Kidney (tissue), 13 donors: ENCODE measurements at regions not wholly inside any gene's neighbourhood (a gene's known extent, or its start where the extent isn't known, plus 50 kb on each side); places are given as distances from the start of the nearest gene placed in this dataset.

Source experiments
- DNase-seq, 5 donors: peaks; one replicate each; pipeline ENCODE4 v3.0.0-alpha.2; 2013 to 2020
- FAIRE-seq: peaks from 2 replicates; lab custom pipeline; 2012; peaks lifted over from hg19 to GRCh38; lab: Jason Lieb, UNC
- H3K27ac ChIP-seq, 2 donors: one replicate each; pipeline ENCODE4 v1.7.0; 2013; ENCODE audit warnings: low read depth in 2 of 2, low read length in 2 of 2, inconsistent platforms in 1 of 2
- H3K27me3 ChIP-seq: one replicate; pipeline ENCODE4 v1.7.1; 2013; ENCODE audit warnings: low read length, inconsistent platforms; ENCODE audit not compliant: control insufficient read depth, insufficient read depth
- H3K36me3 ChIP-seq, 3 donors: one replicate each; pipeline versions ENCODE4 v1.7.0 to v1.7.1; 2013; ENCODE audit warnings: low read length in 3 of 3, control low read depth in 1 of 3, inconsistent platforms in 1 of 3; ENCODE audit not compliant: insufficient read depth in 3 of 3, control insufficient read depth in 2 of 3
- H3K4me1 ChIP-seq, 3 donors: one replicate each; pipeline versions ENCODE4 v1.7.0 to v1.7.1; 2013; ENCODE audit warnings: low read length in 3 of 3, inconsistent platforms in 1 of 3, low read depth in 1 of 3; ENCODE audit not compliant: control insufficient read depth in 2 of 3, insufficient read depth in 2 of 3
- H3K4me3 ChIP-seq, 3 donors: one replicate each; pipeline versions ENCODE4 v1.7.0 to v1.8.1; 2013; ENCODE audit warnings: low read length in 3 of 3, control low read depth in 1 of 3, inconsistent platforms in 1 of 3
- H3K9ac ChIP-seq, 3 donors: one replicate each; pipeline versions ENCODE4 v1.7.0 to v1.7.1; 2013; ENCODE audit warnings: low read length in 3 of 3, control low read depth in 1 of 3, inconsistent platforms in 1 of 3
- H3K9me3 ChIP-seq, 3 donors: one replicate each; pipeline versions ENCODE4 v1.7.0 to v1.7.1; 2013; ENCODE audit warnings: low read length in 3 of 3, control low read depth in 1 of 3, inconsistent platforms in 1 of 3; ENCODE audit not compliant: control insufficient read depth in 2 of 3, insufficient read depth in 1 of 3
- intact Hi-C: fragments of 100-400 bp; cut with DNase I; formaldehyde crosslinking; loops from one replicate; pipeline ENCODE4 v1.11.1; 2022
- TF ChIP-seq, protein P1 (sequence below): IDR thresholded peaks from 3 replicates; pipeline ENCODE4 v1.5.1; 2012; ENCODE audit warnings: mild to moderate bottlenecking, moderate library complexity, borderline replicate concordance; ENCODE audit not compliant: insufficient read depth; ENCODE audit errors: extremely low read depth
- donor health status: control.
- donor health status: control.
- donor health status: control.
- donor health status: control.
- donor health status: control.
- donor health status: DM: yes; HTN: yes; CAD: no.
- donor health status: Normal renal cell carcinoma (clear cell type).

- H3K27me3 ChIP-seq, result no peaks in the 10 kb centered on the region
- TF ChIP-seq, protein P1, sequence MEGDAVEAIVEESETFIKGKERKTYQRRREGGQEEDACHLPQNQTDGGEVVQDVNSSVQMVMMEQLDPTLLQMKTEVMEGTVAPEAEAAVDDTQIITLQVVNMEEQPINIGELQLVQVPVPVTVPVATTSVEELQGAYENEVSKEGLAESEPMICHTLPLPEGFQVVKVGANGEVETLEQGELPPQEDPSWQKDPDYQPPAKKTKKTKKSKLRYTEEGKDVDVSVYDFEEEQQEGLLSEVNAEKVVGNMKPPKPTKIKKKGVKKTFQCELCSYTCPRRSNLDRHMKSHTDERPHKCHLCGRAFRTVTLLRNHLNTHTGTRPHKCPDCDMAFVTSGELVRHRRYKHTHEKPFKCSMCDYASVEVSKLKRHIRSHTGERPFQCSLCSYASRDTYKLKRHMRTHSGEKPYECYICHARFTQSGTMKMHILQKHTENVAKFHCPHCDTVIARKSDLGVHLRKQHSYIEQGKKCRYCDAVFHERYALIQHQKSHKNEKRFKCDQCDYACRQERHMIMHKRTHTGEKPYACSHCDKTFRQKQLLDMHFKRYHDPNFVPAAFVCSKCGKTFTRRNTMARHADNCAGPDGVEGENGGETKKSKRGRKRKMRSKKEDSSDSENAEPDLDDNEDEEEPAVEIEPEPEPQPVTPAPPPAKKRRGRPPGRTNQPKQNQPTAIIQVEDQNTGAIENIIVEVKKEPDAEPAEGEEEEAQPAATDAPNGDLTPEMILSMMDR, result no peak
- no peaks in the 10 kb centered on the region for H3K36me3 ChIP-seq
- no peaks in the 10 kb centered on the region for H3K4me1 ChIP-seq
- FAIRE-seq, result no peak
- H3K9me3 ChIP-seq, result no peaks in the 10 kb centered on the region
- no peak for DNase-seq
- H3K9ac ChIP-seq, result no peak overlapping the region
- intact Hi-C loops, result no loop called here
- no peak overlapping the region for H3K4me3 ChIP-seq
- H3K27ac ChIP-seq, result no peak overlapping the region
These were observed 271.8 kb downstream of the QKI start for GRCh38 chr6:163686301-163686700.

GRCh38 chr6:163683105-163683622 is 268.6 kb downstream of the QKI start:
- intact Hi-C loops, result no loop called here
- Histone ChIP-seq H3K9ac (no peak overlapping the region), H3K36me3 (no peaks in the 10 kb centered on the region), H3K27me3 (no peaks in the 10 kb centered on the region), H3K27ac (no peak overlapping the region), H3K4me3 (no peak overlapping the region), H3K9me3 (no peaks in the 10 kb centered on the region), H3K4me1 (no peaks in the 10 kb centered on the region)
- DNase-seq (no peak), FAIRE-seq (peak; percentile 6)
- TF ChIP-seq, protein P1, result no peak

DNA sequence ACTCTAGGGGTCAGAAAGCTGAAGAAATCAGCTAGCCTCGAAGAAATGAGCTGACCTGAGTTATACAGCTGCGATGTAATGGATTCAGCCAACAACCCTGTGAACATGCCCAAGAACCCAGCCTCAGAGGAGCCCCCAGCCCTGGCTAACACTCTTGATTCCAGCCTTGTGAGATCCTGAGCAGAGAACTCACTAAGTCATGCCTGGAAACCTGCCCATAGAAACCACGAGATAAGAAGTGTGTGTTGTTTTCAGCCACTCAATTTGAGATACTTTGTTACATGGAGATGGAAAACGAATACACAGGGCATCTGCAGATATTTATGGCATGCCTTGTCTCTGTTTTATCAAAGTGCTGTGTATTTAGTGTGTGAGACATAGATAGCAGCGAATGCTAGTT is 265.2 kb downstream of the QKI start:
- H3K27me3 ChIP-seq, result no peaks in the 10 kb centered on the region
- DNase-seq (no peak), FAIRE-seq (no peak)
- TF ChIP-seq, protein P1, result no peak
- no peaks in the 10 kb centered on the region for H3K4me1 ChIP-seq
- H3K27ac ChIP-seq, result no peak overlapping the region
- no peaks in the 10 kb centered on the region for H3K9me3 ChIP-seq
- no peak overlapping the region for H3K9ac ChIP-seq
- intact Hi-C loops, result no loop called here
- no peaks in the 10 kb centered on the region for H3K36me3 ChIP-seq
- no peak overlapping the region for H3K4me3 ChIP-seq
